Endometrial microvascular endothelial cells (primary cell): ENCODE measurements at regions not wholly inside any gene's neighbourhood (a gene's known extent, or its start where the extent isn't known, plus 50 kb on each side); places are given as distances from the start of the nearest gene placed in this dataset.
"Not testable (repeated sequence)": the region's sequence is repeated elsewhere in the genome, so short reads cannot be mapped to it uniquely, and the experiment has no call there.

ENCODE experiments used
- in situ Hi-C: cut with HindIII; loops from 2 replicates; pipeline ENCODE4 v1.10.0; 2017; ENCODE audit warnings: low sequenced_read_pairs, low pct_unique_long_range_greater_than_20kb; ENCODE audit errors: inconsistent ontology term

GRCh38 chr5:164188733-164189148 is 683.3 kb downstream of the MAT2B start:
- in situ Hi-C loops, result no loop called here

GRCh38 chr5:164191240-164191639 is 685.8 kb downstream of the MAT2B start:
- in situ Hi-C loops, result no loop called here

GRCh38 chr5:164202338-164202737 is 696.9 kb downstream of the MAT2B start:
- in situ Hi-C loops, result no loop called here

- in situ Hi-C loops, result no loop called here
Observed at GRCh38 chr5:164203581-164204225, 698.3 kb downstream of the MAT2B start.

GRCh38 chr5:164204338-164204946 is 699.0 kb downstream of the MAT2B start:
- in situ Hi-C loops, result no loop called here

GRCh38 chr5:164206196-164206595 is 700.8 kb downstream of the MAT2B start:
- in situ Hi-C loops, result no loop called here

- in situ Hi-C loops, result no loop called here
Observed at GRCh38 chr5:164207646-164208045, 702.2 kb downstream of the MAT2B start.

GRCh38 chr5:164210491-164210890 is 705.1 kb downstream of the MAT2B start:
- in situ Hi-C loops, result no loop called here

- in situ Hi-C loops, result no loop called here
Observed at GRCh38 chr5:164214698-164215097, 709.3 kb downstream of the MAT2B start.

- in situ Hi-C loops, result no loop called here
Observed at GRCh38 chr5:164217464-164217863, 712.0 kb downstream of the MAT2B start.

GRCh38 chr5:164220522-164220921 is 715.1 kb downstream of the MAT2B start:
- in situ Hi-C loops, result no loop called here

GRCh38 chr5:164224236-164224635 is 718.8 kb downstream of the MAT2B start:
- in situ Hi-C loops, result no loop called here

GRCh38 chr5:164224772-164225171 is 719.4 kb downstream of the MAT2B start:
- in situ Hi-C loops, result no loop called here

- in situ Hi-C loops, result no loop called here
Observed at GRCh38 chr5:164230341-164230740, 724.9 kb downstream of the MAT2B start.

GRCh38 chr5:164233791-164234190 is 728.4 kb downstream of the MAT2B start:
- in situ Hi-C loops, result no loop called here

- in situ Hi-C loops, result no loop called here
Observed at GRCh38 chr5:164234321-164234720, 728.9 kb downstream of the MAT2B start.

GRCh38 chr5:164235300-164235891 is 730.0 kb downstream of the MAT2B start:
- in situ Hi-C loops, result no loop called here

- in situ Hi-C loops, result no loop called here
Observed at GRCh38 chr5:164237486-164237885, 732.1 kb downstream of the MAT2B start.

- in situ Hi-C loops, result not testable (repeated sequence)
Observed at GRCh38 chr5:164251781-164252180, 746.4 kb downstream of the MAT2B start.

- in situ Hi-C loops, result no loop called here
Observed at GRCh38 chr5:164253764-164254163, 748.3 kb downstream of the MAT2B start.
